ENCODE measurements at regions not wholly inside any gene's neighbourhood (a gene's known extent, or its start where the extent isn't known, plus 50 kb on each side); places are given as distances from the start of the nearest gene placed in this dataset.

DNA sequence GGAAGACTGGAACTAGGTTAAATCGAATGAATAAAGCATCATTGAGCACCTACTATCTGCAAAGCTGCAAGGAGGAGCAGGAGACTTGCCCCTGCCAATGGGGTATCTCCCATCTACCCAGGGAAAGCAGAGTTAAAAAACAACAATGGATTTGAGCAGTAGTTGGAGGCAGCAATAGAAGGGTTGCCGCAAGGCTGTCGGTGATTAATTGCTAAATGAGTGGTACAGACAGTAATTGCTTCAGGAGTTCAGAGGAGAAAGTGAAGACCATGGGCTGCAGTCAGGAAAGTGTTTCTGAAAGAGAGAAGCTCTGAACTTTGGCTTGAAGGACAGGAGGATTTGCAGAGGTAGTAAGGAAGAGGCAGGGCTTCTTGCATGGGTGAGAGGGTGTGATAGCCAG is 152.9 kb downstream of the ACTL8 start:
- TF ChIP-seq GATA2 (IDR thresholded peaks at IDR 0.05; ENCODE audit: low read depth, low read length), result no peak
- TF ChIP-seq GATA3 (IDR thresholded peaks at IDR 0.05; ENCODE audit: low read depth, low read length), result no peak
